A172 (cell line): ENCODE measurements at regions not wholly inside any gene's neighbourhood (a gene's known extent, or its start where the extent isn't known, plus 50 kb on each side); places are given as distances from the start of the nearest gene placed in this dataset.
A peak's percentile ranks its signal among the peaks of the same experiment; 100 is the strongest.
"Not testable (repeated sequence)": the region's sequence is repeated elsewhere in the genome, so short reads cannot be mapped to it uniquely, and the experiment has no call there.

Experiments
- DNase-seq: peaks from one replicate; pipeline ENCODE4 v3.0.0-alpha.2; 2015; ENCODE audit warnings: low spot score

DNA sequence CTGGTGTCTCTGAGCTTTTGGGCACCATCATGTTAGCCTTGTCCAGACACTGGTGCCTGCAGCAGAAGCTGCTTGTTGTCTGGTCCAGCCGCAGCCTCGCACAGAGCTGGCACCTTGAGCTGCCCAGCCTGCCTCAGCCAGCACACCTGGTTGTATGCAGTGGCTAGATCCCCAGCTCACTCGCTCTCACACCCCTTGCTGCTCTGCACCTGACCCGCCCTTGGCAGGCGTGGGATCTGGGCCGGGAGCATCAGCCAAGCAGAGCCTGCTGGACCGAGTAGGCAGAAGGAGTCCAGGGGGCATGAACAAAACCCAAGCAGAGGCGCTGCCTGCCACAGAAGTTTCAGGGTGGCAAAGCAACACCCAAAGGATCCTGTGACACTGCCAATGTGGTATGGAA is 79.7 kb upstream of the ITGB1 start:
- DNase-seq = no peak

DNA sequence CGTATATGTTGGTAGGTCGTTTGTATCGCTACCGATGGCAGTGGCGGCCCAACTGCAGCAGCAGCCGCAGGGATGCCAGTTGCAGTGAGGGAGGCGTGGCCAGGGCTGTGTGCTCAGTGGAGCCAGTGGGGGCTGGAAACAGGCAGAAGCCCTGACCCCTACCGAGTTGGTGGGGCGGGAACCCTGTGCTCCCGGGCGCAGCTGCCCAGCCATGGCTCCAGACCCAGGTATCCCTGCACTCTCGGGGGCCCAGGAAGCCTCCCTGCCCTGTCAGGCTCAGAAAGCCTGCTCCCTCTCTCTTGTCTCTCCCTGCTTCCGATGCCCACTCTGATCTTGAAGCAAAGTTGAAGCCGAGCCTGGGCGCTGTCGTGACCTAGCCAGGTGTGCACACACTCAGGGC is 78.6 kb upstream of the ITGB1 start:
- no peak for DNase-seq

- no peak for DNase-seq
Observed at GRCh38 chr10:33035411-33035810, 77.4 kb upstream of the ITGB1 start.

GRCh38 chr10:33034931-33035330 is 76.9 kb upstream of the ITGB1 start:
- DNase-seq = no peak

GRCh38 chr10:33032654-33033151 is 74.7 kb upstream of the ITGB1 start:
- DNase-seq = peak; percentile 57

DNA sequence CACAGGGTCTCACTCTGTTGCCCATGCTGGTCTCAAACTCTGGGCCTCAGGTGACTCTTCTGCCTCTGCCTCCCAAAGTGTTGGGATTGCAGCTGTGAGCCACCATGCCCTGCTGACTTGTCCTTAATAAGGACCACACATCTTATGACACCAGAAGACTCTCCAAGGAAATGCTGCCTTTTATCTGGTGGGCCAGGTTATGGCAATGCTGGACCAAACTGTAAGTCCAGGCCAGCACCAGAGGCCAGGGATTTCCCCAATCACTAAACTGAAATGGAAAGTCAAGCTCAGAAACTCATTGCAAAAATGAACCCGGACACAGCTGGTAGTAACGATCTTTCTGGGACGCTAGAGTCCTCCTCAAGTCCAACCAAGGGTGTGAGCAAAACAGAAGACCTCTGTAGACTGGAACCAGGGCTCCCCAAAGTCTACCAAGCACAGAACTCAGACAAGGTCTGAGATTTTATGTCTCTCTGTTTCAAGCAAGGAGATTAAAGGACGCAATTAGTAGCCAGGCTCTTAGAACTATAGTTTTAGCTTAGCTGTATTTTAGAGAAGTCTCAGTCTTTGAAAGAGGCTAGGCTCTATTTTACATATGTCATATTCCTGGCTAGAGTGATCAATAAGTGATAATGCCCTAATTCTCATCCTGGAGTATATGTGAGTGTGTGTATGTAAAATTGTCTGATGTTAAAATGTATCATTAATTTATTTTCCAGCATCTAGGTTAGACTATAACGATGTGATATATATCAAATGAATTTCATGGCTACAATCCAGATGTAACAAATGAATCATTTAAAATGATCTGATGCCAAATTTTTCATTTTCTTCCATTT is 74.0 kb upstream of the ITGB1 start:
- DNase-seq = no peak

DNA sequence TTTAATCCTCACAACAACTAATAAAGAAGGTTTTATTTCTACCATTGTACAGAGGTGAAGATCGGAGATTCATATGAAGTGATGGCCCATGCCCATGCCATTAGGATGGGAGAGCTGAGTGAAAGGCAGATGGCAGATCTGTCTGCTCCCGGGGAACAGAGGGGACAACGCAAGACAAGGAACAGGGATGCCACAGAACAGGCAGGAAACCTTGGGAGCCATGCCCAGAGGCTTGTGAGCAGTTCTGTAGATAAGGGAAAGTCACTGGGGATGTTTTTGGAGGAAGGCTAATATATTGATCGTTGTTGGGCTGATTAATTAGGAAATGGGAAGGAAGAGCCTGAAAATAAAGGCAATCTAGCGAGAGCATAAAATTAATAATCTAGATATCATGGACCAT is 73.1 kb upstream of the ITGB1 start:
- DNase-seq = no peak

- not testable (repeated sequence) for DNase-seq
Observed at GRCh38 chr10:33028515-33028914, 70.5 kb upstream of the ITGB1 start.

- DNase-seq = no peak
Observed at GRCh38 chr10:33027088-33027487, 69.1 kb upstream of the ITGB1 start.

- DNase-seq = no peak
Observed at GRCh38 chr10:33026422-33026821, 68.4 kb upstream of the ITGB1 start.

DNA sequence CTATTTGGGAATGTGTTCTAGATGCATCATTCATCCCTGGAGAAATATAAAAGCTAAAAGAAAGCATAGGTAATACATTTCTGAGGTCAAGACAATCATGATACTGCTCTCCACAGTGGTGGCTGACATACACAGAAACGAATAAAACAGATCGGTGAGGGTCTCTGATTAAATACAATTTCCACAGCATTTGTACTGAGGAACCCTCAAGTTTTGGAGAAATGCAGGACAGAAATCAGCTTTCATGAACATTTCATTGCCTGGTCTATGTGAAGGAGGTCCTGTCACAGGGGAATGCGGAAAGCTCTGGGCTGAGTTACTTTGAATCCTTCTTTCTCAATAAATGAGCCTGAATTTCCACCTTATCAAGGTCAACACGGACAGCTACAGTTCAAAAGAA is 67.9 kb upstream of the ITGB1 start:
- no peak for DNase-seq

- DNase-seq = no peak
Observed at GRCh38 chr10:33025039-33025438, 67.0 kb upstream of the ITGB1 start.

DNA sequence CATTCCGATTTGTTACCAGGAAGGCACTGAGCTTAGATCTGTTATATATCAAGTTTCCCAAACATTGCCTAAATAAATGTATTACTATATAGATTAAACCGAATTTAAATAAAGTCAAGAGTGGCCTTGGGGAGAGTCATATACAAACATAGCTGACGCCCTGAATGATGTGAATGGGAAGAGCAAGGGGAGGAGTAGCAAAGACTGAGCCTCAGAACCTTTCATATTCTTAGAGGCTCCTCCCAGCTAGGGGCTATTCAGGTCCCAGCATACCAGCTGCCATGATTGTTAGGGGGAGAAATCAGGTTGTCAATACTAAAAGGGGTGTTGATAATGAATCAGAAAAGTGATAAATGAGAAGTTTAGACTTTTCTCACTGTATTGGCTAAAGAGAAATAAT is 64.7 kb upstream of the ITGB1 start:
- DNase-seq = no peak

GRCh38 chr10:33022090-33022489 is 64.1 kb upstream of the ITGB1 start:
- DNase-seq = no peak

GRCh38 chr10:33016988-33017387 is 59.0 kb upstream of the ITGB1 start:
- no peak for DNase-seq

DNA sequence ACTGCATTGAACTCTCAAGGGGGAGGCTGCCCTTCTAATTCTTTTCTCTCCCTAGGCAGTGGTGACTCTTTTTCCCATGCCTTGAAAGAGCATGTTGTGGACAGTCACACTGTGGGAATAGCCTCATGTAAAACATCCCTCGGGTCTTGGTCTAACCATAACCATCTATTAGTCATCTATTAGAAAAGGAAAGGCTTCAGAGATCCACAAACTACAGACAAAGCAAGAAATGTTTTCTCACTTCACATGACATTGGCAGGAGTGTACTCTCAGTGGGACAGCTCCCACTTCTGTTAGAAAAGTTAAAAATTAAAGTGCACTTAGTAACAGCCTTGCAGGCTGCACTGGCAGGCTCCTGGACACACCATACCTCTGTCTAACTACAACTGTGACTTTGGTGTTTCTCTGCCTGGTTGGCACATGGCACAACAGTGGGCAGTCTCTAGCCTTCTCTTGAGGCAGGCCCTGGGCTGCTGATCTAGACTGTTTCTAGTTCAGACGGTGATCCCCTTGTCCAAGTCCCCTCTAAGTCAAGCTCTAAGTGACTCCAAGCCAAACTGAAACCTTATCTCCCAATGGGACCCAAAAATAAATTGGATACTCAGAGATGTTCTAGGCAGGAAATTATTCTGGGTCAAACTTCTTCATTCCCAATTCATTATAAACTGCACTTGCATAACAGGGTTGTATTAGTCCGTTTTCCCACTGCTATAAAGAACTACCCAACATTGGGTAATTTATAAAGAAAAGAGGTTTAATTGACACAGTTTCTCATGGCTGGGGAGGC is 57.9 kb upstream of the ITGB1 start:
- DNase-seq = no peak

DNA sequence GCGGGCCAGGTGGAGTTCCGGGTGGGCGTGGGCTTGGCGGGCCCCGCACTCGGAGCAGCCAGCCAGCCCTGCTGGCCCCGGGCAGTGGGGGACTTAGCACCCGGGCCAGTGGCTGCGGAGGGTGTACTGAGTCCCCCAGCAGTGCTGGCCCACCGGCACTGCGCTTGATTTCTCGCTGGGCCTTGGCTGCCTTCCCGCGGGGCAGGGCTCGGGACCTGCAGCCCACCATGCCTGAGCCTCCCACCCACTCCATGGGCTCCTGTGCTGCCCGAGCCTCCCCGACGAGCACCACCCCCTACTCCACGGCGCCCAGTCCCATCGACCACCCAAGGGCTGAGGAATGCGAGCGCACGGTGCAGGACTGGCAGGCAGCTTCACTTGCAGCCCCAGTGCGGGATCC is 55.3 kb upstream of the ITGB1 start:
- not testable (repeated sequence) for DNase-seq

GRCh38 chr10:33012306-33012705 is 54.3 kb upstream of the ITGB1 start:
- DNase-seq = no peak

- DNase-seq = peak; percentile 97
Observed at GRCh38 chr10:33010132-33011037, 52.4 kb upstream of the ITGB1 start.

DNA sequence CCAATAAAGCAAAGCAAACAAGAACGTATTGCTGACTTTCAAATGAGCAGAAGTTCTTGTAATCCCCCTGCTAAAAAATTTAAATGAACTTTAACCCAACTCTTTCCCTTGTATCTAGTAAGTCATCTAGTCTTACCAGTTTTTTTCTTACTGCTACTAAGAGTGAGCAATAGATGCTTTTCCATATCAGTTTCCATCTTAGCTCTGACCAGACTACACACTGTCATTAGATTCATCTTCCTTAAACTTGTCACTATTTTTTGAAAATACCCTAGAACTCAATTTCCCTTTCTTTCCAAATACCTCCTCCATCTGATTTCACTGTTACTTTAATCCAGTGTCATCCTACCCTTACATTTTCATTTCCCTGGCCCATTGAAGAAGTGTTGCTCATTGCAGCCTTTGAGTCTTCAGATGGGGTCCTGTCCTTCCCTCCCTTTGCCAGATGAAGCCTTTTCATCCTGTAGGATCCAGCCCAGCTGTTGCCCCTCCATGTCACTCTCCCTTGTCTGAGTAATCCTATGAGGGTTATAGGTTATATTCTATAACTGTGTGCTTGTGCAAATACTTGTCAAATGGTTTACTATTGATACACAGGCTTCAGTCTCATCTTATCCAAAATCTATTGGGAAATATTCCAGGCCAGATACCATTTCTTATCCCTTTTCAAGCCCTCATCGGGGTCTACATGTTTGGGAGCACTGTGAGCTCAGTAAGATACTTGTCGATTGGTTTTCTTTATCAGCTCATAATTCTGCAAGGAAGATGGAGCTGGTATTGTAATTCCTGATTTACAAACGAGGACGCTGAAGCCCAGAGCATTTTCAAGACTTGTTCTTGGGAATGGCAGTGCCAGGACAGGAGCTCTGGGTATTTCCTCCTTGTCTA is 51.5 kb upstream of the ITGB1 start:
- no peak for DNase-seq
